ENCODE measurements at regions not wholly inside any gene's neighbourhood (a gene's known extent, or its start where the extent isn't known, plus 50 kb on each side); places are given as distances from the start of the nearest gene placed in this dataset.

DNA sequence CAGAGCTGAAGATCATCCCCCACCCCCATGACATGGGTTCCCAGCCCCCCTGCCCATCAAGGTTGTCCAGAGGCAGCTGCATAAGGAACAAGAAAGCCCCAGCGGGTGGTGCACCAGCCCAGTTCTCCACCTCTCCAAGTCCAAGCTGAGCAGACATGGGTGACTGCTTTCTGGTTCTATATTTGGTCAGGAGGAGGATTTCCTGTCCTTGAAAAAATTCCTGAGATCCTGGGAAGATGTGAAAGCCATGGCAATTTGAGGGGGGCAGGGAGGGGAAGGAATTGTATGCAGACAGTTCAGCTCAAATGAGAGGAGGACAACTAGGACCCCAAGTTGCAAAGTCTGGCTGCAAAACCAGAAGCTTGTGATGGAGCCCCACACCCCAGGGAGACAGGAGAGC is 55.4 kb upstream of the ADGRE5 start:
- H3K9ac ChIP-seq (ENCODE audit: insufficient read depth in 1 of 2, low read depth in 2 of 2, low read length in 2 of 2) = no peak overlapping the region
- no peak overlapping the region for H2AFZ ChIP-seq (ENCODE audit: low read depth, low read length)
- DNase-seq (ENCODE audit: extremely low read depth in 1 of 4, low spot score in 3 of 4) = no peak
- POLR2A ChIA-PET = no interaction called here
- no peak overlapping the region for H3K27ac ChIP-seq (ENCODE audit: extremely low read depth, low read depth, low read length)
- H3K9me3 ChIP-seq (replicated peaks; ENCODE audit: control insufficient read depth, insufficient read depth, low read depth, low read length) = peaks cover 8% of the 10 kb centered on the region
- intact Hi-C loops (cut with micrococcal nuclease) = no loop called here
- 0% methylated on average over 1 of the region's 1 CpG for WGBS (ENCODE audit: insufficient coverage, low coverage, missing lambda C conversion rate)
- no peaks in the 10 kb centered on the region; a peak in 1 of 5 replicates for H3K4me1 ChIP-seq (replicated peaks in 1 of 2; ENCODE audit: control insufficient read depth in 2 of 2, insufficient read depth in 2 of 2, low read length in 2 of 2)
- H3K4me2 ChIP-seq (ENCODE audit: insufficient read depth, low read length) = no peak overlapping the region
- CTCF ChIA-PET (ENCODE audit: low intra/inter-chr PET ratio) = no interaction called here
- FAIRE-seq = no peak
- no peaks in the 10 kb centered on the region for H4K20me1 ChIP-seq (replicated peaks; ENCODE audit: control insufficient read depth, insufficient read depth, low read length)
- no peak overlapping the region for H3K4me3 ChIP-seq
- in situ Hi-C loops (cut with MboI) = no loop called here
- BruUV-seq (replicated peaks) = no TSS peak
- ATAC-seq = no peak
- no peaks in the 10 kb centered on the region for H3K79me2 ChIP-seq (ENCODE audit: control insufficient read depth, insufficient read depth, low read length)
- H3K27me3 ChIP-seq (ENCODE audit: control insufficient read depth in 2 of 2, insufficient read depth in 2 of 2, low read length in 2 of 2) = peaks cover 5 to 25% of the 10 kb centered on the region in 2 experiments; a peak in 4 of 5 replicates
- H3K9me1 ChIP-seq (ENCODE audit: control insufficient read depth, insufficient read depth, low read length) = no peaks in the 10 kb centered on the region
- no peaks in the 10 kb centered on the region for H3K36me3 ChIP-seq (ENCODE audit: control insufficient read depth, insufficient read depth, low read length)
- TF ChIP-seq CHD2 (IDR thresholded peaks at IDR 0.05; ENCODE audit: low read depth, low read length) = no peak
- TF ChIP-seq KLF10 (CRISPR knock-in tag; IDR thresholded peaks at IDR 0.05) = no peak
- no peak for TF ChIP-seq PTBP1 (IDR thresholded peaks at IDR 0.05; ENCODE audit: low read depth, low read length)
- TF ChIP-seq ZNF232 (CRISPR knock-in tag; IDR thresholded peaks at IDR 0.05) = no peak
- TF ChIP-seq ETV5 (CRISPR knock-in tag; IDR thresholded peaks at IDR 0.05; ENCODE audit: low read depth) = no peak
- no peak for TF ChIP-seq ZNF583 (CRISPR knock-in tag; IDR thresholded peaks at IDR 0.05)
- no peak for TF ChIP-seq RHOXF2B (CRISPR knock-in tag; conservative IDR thresholded peaks at IDR 0.05)
- no peak for TF ChIP-seq MLX (CRISPR knock-in tag; conservative IDR thresholded peaks at IDR 0.05)
- TF ChIP-seq LCOR (CRISPR knock-in tag; IDR thresholded peaks at IDR 0.05) = no peak
- no peak for TF ChIP-seq ETV6 (IDR thresholded peaks at IDR 0.05; ENCODE audit: borderline replicate concordance in 1 of 2, low read depth in 2 of 2, low read length in 1 of 2)
- TF ChIP-seq ETV6 (CRISPR knock-in tag; IDR thresholded peaks at IDR 0.05; ENCODE audit: borderline replicate concordance) = no peak
- TF ChIP-seq ASH1L (IDR thresholded peaks at IDR 0.05; ENCODE audit: borderline replicate concordance, low read depth, partially characterized antibody) = no peak
- TF ChIP-seq DPF2 (IDR thresholded peaks at IDR 0.05) = no peak
- TF ChIP-seq MGA (IDR thresholded peaks at IDR 0.05) = no peak

All from K562 (cell line).